Esophagus muscularis mucosa (tissue), 4 donors: ENCODE measurements at regions not wholly inside any gene's neighbourhood (a gene's known extent, or its start where the extent isn't known, plus 50 kb on each side); places are given as distances from the start of the nearest gene placed in this dataset.

Experiments
- DNase-seq: peaks from one replicate; pipeline ENCODE4 v3.0.0-alpha.2; 2017; ENCODE audit errors: extremely low spot score
- H3K27ac ChIP-seq, 4 donors: fragments of 200-600 bp; sonication (generic); replicated peaks in 1 of 4; 1 replicate in 3 of 4; 2 replicates in 1 of 4; pipeline ENCODE4 v1.5.1; 2016 to 2019; ENCODE audit warnings: mild to moderate bottlenecking in 1 of 4
- H3K27me3 ChIP-seq, 4 donors: fragments of 200-600 bp; sonication (generic); one replicate each; pipeline versions ENCODE4 v1.5.1 to v1.6.0; 2016 to 2019
- H3K36me3 ChIP-seq, 4 donors: fragments of 200-600 bp; sonication (generic); one replicate each; pipeline ENCODE4 v1.5.1; 2016 to 2019
- H3K4me1 ChIP-seq, 4 donors: fragments of 200-600 bp; sonication (generic); one replicate each; pipeline ENCODE4 v1.5.1; 2016 to 2019
- H3K4me3 ChIP-seq, 4 donors: fragments of 200-600 bp; sonication (generic); 1 replicate in 2 of 4; 2 replicates in 2 of 4; pipeline ENCODE4 v1.5.1; 2016 to 2019; ENCODE audit warnings: mild to moderate bottlenecking in 4 of 4, moderate library complexity in 1 of 4
- H3K9me3 ChIP-seq, 4 donors: fragments of 200-600 bp; sonication (generic); 1 replicate in 3 of 4; 2 replicates in 1 of 4; pipeline ENCODE4 v1.5.1; 2016 to 2019
- CTCF ChIP-seq, 3 experiments: fragments of 200-600 bp in 2 of 3; fragments of 450-650 bp in 1 of 3; sonication (generic) in 2 of 3; IDR thresholded peaks; one replicate each; pipeline ENCODE4 v1.5.1; 2017 to 2019; ENCODE audit warnings: antibody characterized with exemption in 3 of 3, mild to moderate bottlenecking in 2 of 3, moderate library complexity in 1 of 3
- EP300 ChIP-seq: sonication (generic); formaldehyde crosslinking; IDR thresholded peaks from one replicate; pipeline ENCODE4 v1.6.1; 2017; ENCODE audit warnings: antibody characterized with exemption
- POLR2A ChIP-seq: fragments of 450-650 bp; IDR thresholded peaks from one replicate; pipeline ENCODE4 v1.6.1; 2017; ENCODE audit warnings: antibody characterized with exemption, moderate library complexity, mild to moderate bottlenecking, low read depth
- POLR2AphosphoS5 ChIP-seq, 2 donors: sonication (generic); formaldehyde crosslinking; IDR thresholded peaks; one replicate each; pipeline ENCODE4 v1.6.1; 2017; ENCODE audit warnings: antibody characterized with exemption in 2 of 2
- WGBS: methylation state at CpG from one replicate; pipeline ENCODE4 v1.1.5; 2018; 5-methylcytosine and 5-hydroxymethylcytosine counted together
- intact Hi-C: fragments of 100-400 bp; cut with DNase I; formaldehyde crosslinking; loops from one replicate; pipeline ENCODE4 v1.15.1; 2023

GRCh38 chr1:86271046-86271445 is 114.5 kb upstream of the COL24A1 start:
- Histone ChIP-seq H3K4me3 (no peak overlapping the region), H3K9me3 (no peaks in the 10 kb centered on the region), H3K4me1 (no peaks in the 10 kb centered on the region), H3K36me3 (no peaks in the 10 kb centered on the region), H3K27ac (no peak overlapping the region), H3K27me3 (no peaks in the 10 kb centered on the region)
- TF ChIP-seq POLR2A (no peak), POLR2AphosphoS5 (IDR thresholded peaks at IDR 0.05) (no peak), CTCF (IDR thresholded peaks at IDR 0.05) (no peak), EP300 (no peak)
- DNase-seq: no peak
- 36% methylated on average over 2 of the region's 2 CpGs for WGBS
- intact Hi-C loops: no loop called here

GRCh38 chr1:86263101-86263500 is 106.5 kb upstream of the COL24A1 start:
- Histone ChIP-seq H3K4me3 (no peak overlapping the region), H3K4me1 (no peaks in the 10 kb centered on the region), H3K9me3 (no peaks in the 10 kb centered on the region), H3K36me3 (no peaks in the 10 kb centered on the region), H3K27ac (no peak overlapping the region), H3K27me3 (no peaks in the 10 kb centered on the region)
- TF ChIP-seq EP300 (no peak), POLR2AphosphoS5 (IDR thresholded peaks at IDR 0.05) (no peak), POLR2A (no peak), CTCF (IDR thresholded peaks at IDR 0.05) (no peak)
- WGBS: 88% methylated on average over 5 of the region's 5 CpGs
- intact Hi-C loops: no loop called here
- no peak for DNase-seq

- Histone ChIP-seq H3K27ac (no peak overlapping the region), H3K27me3 (no peaks in the 10 kb centered on the region), H3K36me3 (no peaks in the 10 kb centered on the region), H3K4me1 (no peaks in the 10 kb centered on the region), H3K9me3 (no peaks in the 10 kb centered on the region), H3K4me3 (no peak overlapping the region)
- intact Hi-C loops: no loop called here
- no peak for DNase-seq
- no peak for TF ChIP-seq POLR2A
- no peak for TF ChIP-seq EP300
- TF ChIP-seq POLR2AphosphoS5 (IDR thresholded peaks at IDR 0.05): no peak
- TF ChIP-seq CTCF (IDR thresholded peaks at IDR 0.05): no peak
Measured at GRCh38 chr1:86260476-86260875, 103.9 kb upstream of the COL24A1 start.

GRCh38 chr1:86259390-86259789 is 102.8 kb upstream of the COL24A1 start:
- no peak overlapping the region for H3K4me3 ChIP-seq
- no peak overlapping the region for H3K27ac ChIP-seq
- H3K9me3 ChIP-seq: no peaks in the 10 kb centered on the region
- H3K36me3 ChIP-seq: no peaks in the 10 kb centered on the region
- H3K4me1 ChIP-seq: no peaks in the 10 kb centered on the region
- DNase-seq: no peak
- no peaks in the 10 kb centered on the region for H3K27me3 ChIP-seq
- WGBS: 93% methylated on average over 1 of the region's 1 CpG
- intact Hi-C loops: no loop called here
- no peak for TF ChIP-seq EP300
- no peak for TF ChIP-seq POLR2A
- no peak for TF ChIP-seq POLR2AphosphoS5 (IDR thresholded peaks at IDR 0.05)
- TF ChIP-seq CTCF (IDR thresholded peaks at IDR 0.05): no peak

- no peak for DNase-seq
- Histone ChIP-seq H3K36me3 (no peaks in the 10 kb centered on the region), H3K27ac (no peak overlapping the region), H3K4me1 (no peaks in the 10 kb centered on the region), H3K27me3 (no peaks in the 10 kb centered on the region), H3K9me3 (no peaks in the 10 kb centered on the region), H3K4me3 (no peak overlapping the region)
- TF ChIP-seq POLR2AphosphoS5 (IDR thresholded peaks at IDR 0.05): no peak
- TF ChIP-seq EP300: no peak
- no peak for TF ChIP-seq POLR2A
- TF ChIP-seq CTCF (IDR thresholded peaks at IDR 0.05): no peak
- intact Hi-C loops: no loop called here
- 35% methylated on average over 1 of the region's 1 CpG for WGBS
Measured at GRCh38 chr1:86258101-86258500, 101.5 kb upstream of the COL24A1 start.
